ENCODE measurements at regions not wholly inside any gene's neighbourhood (a gene's known extent, or its start where the extent isn't known, plus 50 kb on each side); places are given as distances from the start of the nearest gene placed in this dataset.

- TF ChIP-seq, protein P1, sequence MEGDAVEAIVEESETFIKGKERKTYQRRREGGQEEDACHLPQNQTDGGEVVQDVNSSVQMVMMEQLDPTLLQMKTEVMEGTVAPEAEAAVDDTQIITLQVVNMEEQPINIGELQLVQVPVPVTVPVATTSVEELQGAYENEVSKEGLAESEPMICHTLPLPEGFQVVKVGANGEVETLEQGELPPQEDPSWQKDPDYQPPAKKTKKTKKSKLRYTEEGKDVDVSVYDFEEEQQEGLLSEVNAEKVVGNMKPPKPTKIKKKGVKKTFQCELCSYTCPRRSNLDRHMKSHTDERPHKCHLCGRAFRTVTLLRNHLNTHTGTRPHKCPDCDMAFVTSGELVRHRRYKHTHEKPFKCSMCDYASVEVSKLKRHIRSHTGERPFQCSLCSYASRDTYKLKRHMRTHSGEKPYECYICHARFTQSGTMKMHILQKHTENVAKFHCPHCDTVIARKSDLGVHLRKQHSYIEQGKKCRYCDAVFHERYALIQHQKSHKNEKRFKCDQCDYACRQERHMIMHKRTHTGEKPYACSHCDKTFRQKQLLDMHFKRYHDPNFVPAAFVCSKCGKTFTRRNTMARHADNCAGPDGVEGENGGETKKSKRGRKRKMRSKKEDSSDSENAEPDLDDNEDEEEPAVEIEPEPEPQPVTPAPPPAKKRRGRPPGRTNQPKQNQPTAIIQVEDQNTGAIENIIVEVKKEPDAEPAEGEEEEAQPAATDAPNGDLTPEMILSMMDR (IDR thresholded peaks at IDR 0.05): no peak
- no peak for TF ChIP-seq POLR2A (IDR thresholded peaks at IDR 0.05)
Measured at GRCh38 chr1:34617321-34618118, 137.3 kb upstream of the GJB5 start.

Data from adrenal gland (tissue), 5 donors.